GM18873 (cell line): ENCODE measurements at regions not wholly inside any gene's neighbourhood (a gene's known extent, or its start where the extent isn't known, plus 50 kb on each side); places are given as distances from the start of the nearest gene placed in this dataset.
"Not testable (repeated sequence)": the region's sequence is repeated elsewhere in the genome, so short reads cannot be mapped to it uniquely, and the experiment has no call there.

Experiments
- ATAC-seq: cut with Tn5 transposase; IDR thresholded peaks from one replicate; pipeline ENCODE4 v1.9.1; 2021; ENCODE audit warnings: mild to moderate bottlenecking, moderate library complexity, moderate number of reproducible peaks; ENCODE audit not compliant: unreplicated experiment, low FRiP score

- no peak for ATAC-seq
Measured at GRCh38 chr18:60020107-60020925, 120.5 kb downstream of the PMAIP1 start.

GRCh38 chr18:60019463-60019840, 119.7 kb downstream of the PMAIP1 start:
- ATAC-seq: no peak

- ATAC-seq: no peak
Measured at GRCh38 chr18:60018618-60019462, 119.0 kb downstream of the PMAIP1 start.

GRCh38 chr18:60018134-60018533, 118.3 kb downstream of the PMAIP1 start:
- ATAC-seq: not testable (repeated sequence)

- ATAC-seq: no peak
Measured at GRCh38 chr18:60017371-60017770, 117.6 kb downstream of the PMAIP1 start.

GRCh38 chr18:60015826-60016225, 116.0 kb downstream of the PMAIP1 start:
- not testable (repeated sequence) for ATAC-seq

GRCh38 chr18:60013148-60013547, 113.4 kb downstream of the PMAIP1 start:
- not testable (repeated sequence) for ATAC-seq

GRCh38 chr18:60010984-60011383, 111.2 kb downstream of the PMAIP1 start:
- ATAC-seq: no peak

GRCh38 chr18:60010513-60010912, 110.7 kb downstream of the PMAIP1 start:
- ATAC-seq: no peak

GRCh38 chr18:60007661-60008060, 107.9 kb downstream of the PMAIP1 start:
- no peak for ATAC-seq

- no peak for ATAC-seq
Measured at GRCh38 chr18:60003610-60004185, 103.9 kb downstream of the PMAIP1 start.

GRCh38 chr18:59996370-59996966, 96.7 kb downstream of the PMAIP1 start:
- ATAC-seq: no peak

GRCh38 chr18:59994357-59994756, 94.6 kb downstream of the PMAIP1 start:
- ATAC-seq: no peak

- no peak for ATAC-seq
Measured at GRCh38 chr18:59993560-59993959, 93.8 kb downstream of the PMAIP1 start.

- ATAC-seq: no peak
Measured at GRCh38 chr18:59990121-59990823, 90.5 kb downstream of the PMAIP1 start.

GRCh38 chr18:59988098-59988706, 88.4 kb downstream of the PMAIP1 start:
- no peak for ATAC-seq

- no peak for ATAC-seq
Measured at GRCh38 chr18:59987102-59987501, 87.3 kb downstream of the PMAIP1 start.

- ATAC-seq: no peak
Measured at GRCh38 chr18:59986139-59986538, 86.3 kb downstream of the PMAIP1 start.

GRCh38 chr18:59985289-59985688, 85.5 kb downstream of the PMAIP1 start:
- ATAC-seq: no peak

GRCh38 chr18:59983506-59983905, 83.7 kb downstream of the PMAIP1 start:
- no peak for ATAC-seq
